MM.1S (cell line): ENCODE measurements at regions not wholly inside any gene's neighbourhood (a gene's known extent, or its start where the extent isn't known, plus 50 kb on each side); places are given as distances from the start of the nearest gene placed in this dataset.

Experiments
- CTCF ChIP-seq: fragments of 300-600 bp; sonication (generic); IDR thresholded peaks from 2 replicates; pipeline ENCODE4 v1.5.1; 2016; ENCODE audit warnings: antibody characterized with exemption, low read length, mixed read lengths
- EZH2 ChIP-seq: fragments of 300-600 bp; sonication (generic); optimal IDR thresholded peaks from 2 replicates; pipeline ENCODE3; 2017; ENCODE audit warnings: low read depth, mild to moderate bottlenecking, antibody characterized with exemption, low read length, mixed read lengths
- EZH2phosphoT487 ChIP-seq: fragments of 300-600 bp; sonication (generic); IDR thresholded peaks from 2 replicates; pipeline ENCODE4 v1.6.1; 2018; ENCODE audit warnings: antibody characterized with exemption, low read length

GRCh38 chr5:169426784-169427183 is 125.8 kb upstream of the SLIT3 start:
- TF ChIP-seq CTCF, result no peak
- TF ChIP-seq EZH2, result no peak
- TF ChIP-seq EZH2phosphoT487, result no peak
